Bronchial epithelial cell (primary cell): ENCODE measurements at regions not wholly inside any gene's neighbourhood (a gene's known extent, or its start where the extent isn't known, plus 50 kb on each side); places are given as distances from the start of the nearest gene placed in this dataset.

ENCODE experiments used
- DNase-seq: peaks from one replicate; pipeline ENCODE4 v3.0.0-alpha.2; 2010; ENCODE audit warnings: low read depth
- FAIRE-seq: peaks from 2 replicates; lab custom pipeline; 2011; peaks lifted over from hg19 to GRCh38; lab: Jason Lieb, UNC
- H3K27me3 ChIP-seq: 2 replicates; pipeline ENCODE4 v1.5.1; 2011; ENCODE audit warnings: low read length; ENCODE audit not compliant: control insufficient read depth, insufficient read depth
- H3K36me3 ChIP-seq: 2 replicates; pipeline ENCODE4 v1.5.1; 2011; ENCODE audit warnings: low read length; ENCODE audit not compliant: control insufficient read depth, insufficient read depth
- H3K4me3 ChIP-seq: 2 replicates; pipeline ENCODE4 v1.5.1; 2011; ENCODE audit warnings: mild to moderate bottlenecking, low read depth, low read length, control low read depth
- CTCF ChIP-seq: IDR thresholded peaks from 2 replicates; pipeline ENCODE4 v1.5.1; 2011; ENCODE audit warnings: mild to moderate bottlenecking, moderate library complexity, low read length, control low read depth, inconsistent platforms; ENCODE audit not compliant: insufficient read depth, severe bottlenecking

- H3K27me3 ChIP-seq = peaks cover 6% of the 10 kb centered on the region
- DNase-seq = no peak
- no peak overlapping the region for H3K4me3 ChIP-seq
- TF ChIP-seq CTCF = no peak
- FAIRE-seq = no peak
- H3K36me3 ChIP-seq = no peaks in the 10 kb centered on the region
Observed at GRCh38 chr6:126172131-126172530, 167.8 kb upstream of the CENPW start.

- FAIRE-seq (peak; percentile 32), DNase-seq (no peak)
- TF ChIP-seq CTCF = no peak
- Histone ChIP-seq H3K4me3 (no peak overlapping the region), H3K27me3 (peaks cover 8% of the 10 kb centered on the region), H3K36me3 (no peaks in the 10 kb centered on the region)
Observed at GRCh38 chr6:126173265-126173664, 166.7 kb upstream of the CENPW start.

- Histone ChIP-seq H3K27me3 (peaks cover 13% of the 10 kb centered on the region), H3K4me3 (no peak overlapping the region), H3K36me3 (no peaks in the 10 kb centered on the region)
- no peak for FAIRE-seq
- TF ChIP-seq CTCF = no peak
- DNase-seq = no peak
Observed at GRCh38 chr6:126174697-126175096, 165.2 kb upstream of the CENPW start.

- H3K4me3 ChIP-seq = no peak overlapping the region
- no peak for TF ChIP-seq CTCF
Observed at GRCh38 chr6:126175251-126175650, 164.7 kb upstream of the CENPW start.

GRCh38 chr6:126176282-126176681 lies 163.6 kb upstream of the CENPW start:
- TF ChIP-seq CTCF = peak; percentile 6
- FAIRE-seq = no peak
- H3K4me3 ChIP-seq = no peak overlapping the region
- peak; percentile 21 for DNase-seq
- peaks cover 13% of the 10 kb centered on the region for H3K27me3 ChIP-seq
- H3K36me3 ChIP-seq = no peaks in the 10 kb centered on the region

More at GRCh38 chr6:126175251-126175650, 164.7 kb upstream of the CENPW start:
- DNase-seq = no peak
- H3K36me3 ChIP-seq = no peaks in the 10 kb centered on the region
- FAIRE-seq = no peak
- H3K27me3 ChIP-seq = peaks cover 13% of the 10 kb centered on the region

GRCh38 chr6:126180585-126180984 lies 159.3 kb upstream of the CENPW start:
- H3K27me3 ChIP-seq = peaks cover 8% of the 10 kb centered on the region
- no peaks in the 10 kb centered on the region for H3K36me3 ChIP-seq
- no peak overlapping the region for H3K4me3 ChIP-seq
- DNase-seq (peak; percentile 99), FAIRE-seq (no peak)
- no peak for TF ChIP-seq CTCF
